Keratinocyte (primary cell): ENCODE measurements at regions not wholly inside any gene's neighbourhood (a gene's known extent, or its start where the extent isn't known, plus 50 kb on each side); places are given as distances from the start of the nearest gene placed in this dataset.

ENCODE experiments used
- DNase-seq: peaks from one replicate; pipeline ENCODE4 v3.0.0-alpha.2; 2011; ENCODE audit warnings: low read depth, missing footprints, low spot score
- FAIRE-seq: peaks from 2 replicates; lab custom pipeline; 2011; peaks lifted over from hg19 to GRCh38; lab: Jason Lieb, UNC
- H2AFZ ChIP-seq: 2 replicates; pipeline ENCODE4 v1.6.0; 2012; ENCODE audit warnings: low read length, control low read depth, inconsistent platforms; ENCODE audit not compliant: control insufficient read depth
- H3K27ac ChIP-seq: 2 replicates; pipeline ENCODE4 v1.5.1; 2011; ENCODE audit warnings: low read length; ENCODE audit not compliant: control insufficient read depth, insufficient read depth
- H3K27me3 ChIP-seq: 3 replicates; pipeline ENCODE4 v1.6.0; 2011; ENCODE audit warnings: low read length; ENCODE audit not compliant: control insufficient read depth, insufficient read depth; ENCODE audit errors: extremely low read depth
- H3K36me3 ChIP-seq, 2 experiments: 2 replicates in 1 of 2; 3 replicates in 1 of 2; pipeline ENCODE4 v1.5.1; 2011; ENCODE audit warnings: low read length in 2 of 2, mild to moderate bottlenecking in 1 of 2; ENCODE audit not compliant: control insufficient read depth in 2 of 2, insufficient read depth in 2 of 2; ENCODE audit errors: extremely low read depth in 1 of 2
- H3K4me1 ChIP-seq: 3 replicates; pipeline ENCODE4 v1.5.1; 2011; ENCODE audit warnings: low read length; ENCODE audit not compliant: control insufficient read depth, insufficient read depth; ENCODE audit errors: extremely low read depth
- H3K4me2 ChIP-seq: 3 replicates; pipeline ENCODE4 v1.6.0; 2011; ENCODE audit warnings: low read depth, low read length; ENCODE audit not compliant: control insufficient read depth, insufficient read depth; ENCODE audit errors: extremely low read depth
- H3K4me3 ChIP-seq, 3 experiments: fragments of 200-600 bp in 1 of 3; sonication (generic) in 1 of 3; 2 replicates in 2 of 3; 3 replicates in 1 of 3; pipeline ENCODE4 v1.5.1; 2011 to 2016; ENCODE audit warnings: low read length in 3 of 3, mild to moderate bottlenecking in 3 of 3, control low read depth in 2 of 3, inconsistent platforms in 1 of 3, low read depth in 1 of 3, mixed read lengths in 1 of 3, mixed run types in 1 of 3, moderate library complexity in 1 of 3; ENCODE audit not compliant: control insufficient read depth in 2 of 3, insufficient read depth in 2 of 3; ENCODE audit errors: extremely low read depth in 1 of 3
- H3K79me2 ChIP-seq: 2 replicates; pipeline ENCODE4 v1.6.0; 2012; ENCODE audit warnings: low read length; ENCODE audit not compliant: control insufficient read depth, insufficient read depth
- H3K9ac ChIP-seq: 3 replicates; pipeline ENCODE4 v1.6.0; 2011; ENCODE audit warnings: low read length; ENCODE audit not compliant: control insufficient read depth, insufficient read depth; ENCODE audit errors: extremely low read depth
- H3K9me1 ChIP-seq: 3 replicates; pipeline ENCODE4 v1.6.0; 2011; ENCODE audit warnings: low read length; ENCODE audit not compliant: control insufficient read depth, insufficient read depth; ENCODE audit errors: extremely low read depth
- H3K9me3 ChIP-seq: 2 replicates; pipeline ENCODE4 v1.5.1; 2012; ENCODE audit warnings: low read depth, low read length; ENCODE audit not compliant: control insufficient read depth
- H4K20me1 ChIP-seq: 3 replicates; pipeline ENCODE4 v1.6.0; 2011; ENCODE audit warnings: low read length; ENCODE audit not compliant: control insufficient read depth, insufficient read depth; ENCODE audit errors: extremely low read depth
- CTCF ChIP-seq, 3 experiments: IDR thresholded peaks in 1 of 3; conservative IDR thresholded peaks in 1 of 3; optimal IDR thresholded peaks in 1 of 3; 2 replicates in 2 of 3; 3 replicates in 1 of 3; pipeline versions ENCODE3 to v1.5.1; 2011; ENCODE audit warnings: low read length in 3 of 3, mild to moderate bottlenecking in 3 of 3, moderate library complexity in 2 of 3, control low read depth in 1 of 3, inconsistent platforms in 1 of 3; ENCODE audit not compliant: insufficient read depth in 2 of 3; ENCODE audit errors: extremely low read depth in 1 of 3
- EZH2 ChIP-seq: IDR thresholded peaks from one replicate; pipeline ENCODE4 v1.6.1; 2012; ENCODE audit warnings: inconsistent platforms, mild to moderate bottlenecking, low read length, moderate library complexity
- dilution Hi-C: fragments of 300-500 bp; cut with MboI; formaldehyde crosslinking; loops from one replicate; pipeline ENCODE4 v1.7.0; 2020; ENCODE audit warnings: low sequenced_read_pairs; ENCODE audit not compliant: extremely low pct_ligation_motif_present

- no peak overlapping the region for H3K27ac ChIP-seq
- no peak for FAIRE-seq
- H4K20me1 ChIP-seq: no peaks in the 10 kb centered on the region
- no peaks in the 10 kb centered on the region for H3K9me3 ChIP-seq
- H3K27me3 ChIP-seq: no peaks in the 10 kb centered on the region
- H3K9ac ChIP-seq: no peak overlapping the region
- H3K9me1 ChIP-seq: no peaks in the 10 kb centered on the region
- no peaks in the 10 kb centered on the region for H3K36me3 ChIP-seq
- H3K4me3 ChIP-seq: no peak overlapping the region
- no peak overlapping the region for H3K4me2 ChIP-seq
- no peak overlapping the region for H2AFZ ChIP-seq
- TF ChIP-seq CTCF (optimal IDR thresholded peaks at IDR 0.05 in 1 of 3, IDR thresholded peaks at IDR 0.05 in 1 of 3, conservative IDR thresholded peaks at IDR 0.05 in 1 of 3; ENCODE audit: extremely low read depth in 1 of 3, insufficient read depth in 2 of 3, low read length in 3 of 3) (no peak), EZH2 (no peak)
- no peaks in the 10 kb centered on the region for H3K79me2 ChIP-seq
- no peak for DNase-seq
- dilution Hi-C loops: no loop called here
- H3K4me1 ChIP-seq: no peaks in the 10 kb centered on the region
These were observed 184.6 kb downstream of the LIG4 start for GRCh38 chr13:108030769-108031168.

- Histone ChIP-seq H3K4me1 (no peaks in the 10 kb centered on the region), H3K9me1 (no peaks in the 10 kb centered on the region), H2AFZ (no peak overlapping the region), H4K20me1 (no peaks in the 10 kb centered on the region), H3K4me3 (no peak overlapping the region), H3K9me3 (no peaks in the 10 kb centered on the region), H3K36me3 (no peaks in the 10 kb centered on the region), H3K4me2 (no peak overlapping the region), H3K27ac (no peak overlapping the region), H3K27me3 (no peaks in the 10 kb centered on the region), H3K79me2 (no peaks in the 10 kb centered on the region), H3K9ac (no peak overlapping the region)
- FAIRE-seq (no peak), DNase-seq (no peak)
- TF ChIP-seq CTCF (optimal IDR thresholded peaks at IDR 0.05 in 1 of 3, IDR thresholded peaks at IDR 0.05 in 1 of 3, conservative IDR thresholded peaks at IDR 0.05 in 1 of 3; ENCODE audit: extremely low read depth in 1 of 3, insufficient read depth in 2 of 3, low read length in 3 of 3) (no peak), EZH2 (no peak)
- dilution Hi-C loops: no loop called here
These were observed 188.5 kb downstream of the LIG4 start for GRCh38 chr13:108026680-108027410.
